ENCODE measurements at regions not wholly inside any gene's neighbourhood (a gene's known extent, or its start where the extent isn't known, plus 50 kb on each side); places are given as distances from the start of the nearest gene placed in this dataset.

- H3K79me2 ChIP-seq (ENCODE audit: insufficient read depth, low read length): no peaks in the 10 kb centered on the region
- H3K27me3 ChIP-seq (ENCODE audit: control insufficient read depth in 1 of 2, insufficient read depth in 2 of 2, low read length in 2 of 2): no peaks in the 10 kb centered on the region
- intact Hi-C loops (cut with micrococcal nuclease; ENCODE audit: unreplicated experiment): no loop called here
- no peak overlapping the region for H3K9ac ChIP-seq (ENCODE audit: insufficient read depth, low read depth, low read length)
- H3K4me2 ChIP-seq (ENCODE audit: low read depth, low read length): no peak overlapping the region
- ATAC-seq (no peak), FAIRE-seq (no peak), DNase-seq (ENCODE audit: low spot score) (no peak)
- ChIA-PET POLR2A (no interaction called here), CTCF (ENCODE audit: low intra/inter-chr PET ratio, low total read pairs) (no interaction called here)
- peaks cover 36% of the 10 kb centered on the region for H3K9me3 ChIP-seq (ENCODE audit: low read length)
- WGBS (ENCODE audit: low lambda C conversion rate): 9% methylated on average over 5 of the region's 5 CpGs
- no peaks in the 10 kb centered on the region for H3K4me1 ChIP-seq (ENCODE audit: insufficient read depth, low read length)
- H3K4me3 ChIP-seq (replicated peaks in 1 of 3; ENCODE audit: insufficient read depth in 1 of 3, low read depth in 2 of 3, low read length in 3 of 3): no peak overlapping the region
- TF ChIP-seq ZFP1 (CRISPR knock-in tag; IDR thresholded peaks at IDR 0.05): no peak
- H2AFZ ChIP-seq (ENCODE audit: low read length): no peak overlapping the region
- H3K27ac ChIP-seq (ENCODE audit: extremely low read length, insufficient read depth, low read length): no peak overlapping the region
- in situ Hi-C loops (cut with HindIII; ENCODE audit: extremely low pct_ligation_motif_present, low pct_unique_long_range_greater_than_20kb): no loop called here
- no peaks in the 10 kb centered on the region for H4K20me1 ChIP-seq (ENCODE audit: insufficient read depth, low read length)
- no TSS peak for BruUV-seq (replicated peaks)
- H3K36me3 ChIP-seq (replicated peaks in 1 of 2; ENCODE audit: control insufficient read depth in 1 of 2, insufficient read depth in 2 of 2, low read length in 2 of 2): no peaks in the 10 kb centered on the region
Measured at GRCh38 chr2:6359964-6360363, 505.7 kb downstream of the CMPK2 start.

GRCh38 chr2:6362671-6363450, 502.8 kb downstream of the CMPK2 start:
- whole genome bisulfite sequencing (ENCODE audit: low lambda C conversion rate): 16% methylated on average over 11 of the region's 11 CpGs
- H3K4me2 ChIP-seq (ENCODE audit: low read depth, low read length): no peak overlapping the region
- H3K27me3 ChIP-seq (ENCODE audit: control insufficient read depth in 1 of 2, insufficient read depth in 2 of 2, low read length in 2 of 2): no peaks in the 10 kb centered on the region
- H3K9ac ChIP-seq (ENCODE audit: insufficient read depth, low read depth, low read length): no peak overlapping the region
- H3K36me3 ChIP-seq (replicated peaks in 1 of 2; ENCODE audit: control insufficient read depth in 1 of 2, insufficient read depth in 2 of 2, low read length in 2 of 2): no peaks in the 10 kb centered on the region
- POLR2A ChIA-PET: no interaction called here
- no peaks in the 10 kb centered on the region for H3K4me1 ChIP-seq (ENCODE audit: insufficient read depth, low read length)
- FAIRE-seq (no peak), DNase-seq (ENCODE audit: low spot score) (no peak), ATAC-seq (no peak)
- H3K9me3 ChIP-seq (ENCODE audit: low read length): peaks cover 53% of the 10 kb centered on the region
- H3K79me2 ChIP-seq (ENCODE audit: insufficient read depth, low read length): no peaks in the 10 kb centered on the region
- H4K20me1 ChIP-seq (ENCODE audit: insufficient read depth, low read length): no peaks in the 10 kb centered on the region
- in situ Hi-C loops (cut with HindIII; ENCODE audit: extremely low pct_ligation_motif_present, low pct_unique_long_range_greater_than_20kb) (no loop called here), intact Hi-C loops (cut with micrococcal nuclease; ENCODE audit: unreplicated experiment) (no loop called here)
- H3K27ac ChIP-seq (ENCODE audit: extremely low read length, insufficient read depth, low read length): no peak overlapping the region
- H2AFZ ChIP-seq (ENCODE audit: low read length): no peak overlapping the region
- no TSS peak for BruUV-seq (replicated peaks)
- CTCF ChIA-PET (ENCODE audit: low intra/inter-chr PET ratio, low total read pairs): no interaction called here
- H3K4me3 ChIP-seq (replicated peaks in 1 of 3; ENCODE audit: insufficient read depth in 1 of 3, low read depth in 2 of 3, low read length in 3 of 3): no peak overlapping the region
- TF ChIP-seq MTERF4 (CRISPR knock-in tag; IDR thresholded peaks at IDR 0.05) (no peak), ZSCAN12 (CRISPR knock-in tag; IDR thresholded peaks at IDR 0.05) (no peak), PHF20 (CRISPR knock-in tag; IDR thresholded peaks at IDR 0.05) (no peak), PRDM15 (CRISPR knock-in tag; IDR thresholded peaks at IDR 0.05) (no peak), MAF1 (CRISPR knock-in tag; IDR thresholded peaks at IDR 0.05; ENCODE audit: borderline replicate concordance) (no peak), KMT2B (CRISPR knock-in tag; IDR thresholded peaks at IDR 0.05) (no peak), ZNF547 (CRISPR knock-in tag; IDR thresholded peaks at IDR 0.05) (no peak), MAZ (IDR thresholded peaks at IDR 0.05; ENCODE audit: borderline replicate concordance, low read depth, low read length) (no peak), MAZ (CRISPR knock-in tag; IDR thresholded peaks at IDR 0.05; ENCODE audit: low read depth) (no peak), NR3C1 (CRISPR knock-in tag; IDR thresholded peaks at IDR 0.05) (no peak), ZNF441 (CRISPR knock-in tag; IDR thresholded peaks at IDR 0.05; ENCODE audit: borderline replicate concordance) (no peak)

Data from HepG2 (cell line).